PC-9 (cell line): ENCODE measurements at regions not wholly inside any gene's neighbourhood (a gene's known extent, or its start where the extent isn't known, plus 50 kb on each side); places are given as distances from the start of the nearest gene placed in this dataset.

Experiments
- CTCF ChIP-seq: fragments of 200-600 bp; sonication (generic); conservative IDR thresholded peaks from 2 replicates; pipeline ENCODE4 v1.6.1; 2017; ENCODE audit warnings: mixed run types, antibody characterized with exemption, mild to moderate bottlenecking, moderate library complexity
- EZH2 ChIP-seq: fragments of 200-600 bp; sonication (generic); IDR thresholded peaks from 2 replicates; pipeline ENCODE4 v1.8.0; 2017; ENCODE audit warnings: antibody characterized with exemption, low read depth

- no peak for TF ChIP-seq CTCF
- no peak for TF ChIP-seq EZH2
These were observed 50.0 kb upstream of the CTDP1 start for GRCh38 chr18:79629606-79630005.
